Limb (tissue), 2 donors: ENCODE measurements at regions not wholly inside any gene's neighbourhood (a gene's known extent, or its start where the extent isn't known, plus 50 kb on each side); places are given as distances from the start of the nearest gene placed in this dataset.

Experiments used
- DNase-seq, 2 donors: peaks; one replicate each; pipeline ENCODE4 v3.0.0-alpha.2; 2016; ENCODE audit errors: extremely low spot score in 2 of 2

- DNase-seq: no peak
Observed at GRCh38 chr9:23426144-23426543, 399.9 kb downstream of the ELAVL2 start.

GRCh38 chr9:23431459-23431858 is 394.6 kb downstream of the ELAVL2 start:
- no peak for DNase-seq

- no peak for DNase-seq
Observed at GRCh38 chr9:23434654-23435053, 391.4 kb downstream of the ELAVL2 start.

- DNase-seq: no peak
Observed at GRCh38 chr9:23438299-23438907, 387.6 kb downstream of the ELAVL2 start.

- no peak for DNase-seq
Observed at GRCh38 chr9:23441275-23441674, 384.8 kb downstream of the ELAVL2 start.

- DNase-seq: no peak
Observed at GRCh38 chr9:23444658-23445057, 381.4 kb downstream of the ELAVL2 start.

GRCh38 chr9:23447166-23447565 is 378.9 kb downstream of the ELAVL2 start:
- DNase-seq: no peak

GRCh38 chr9:23447944-23448343 is 378.1 kb downstream of the ELAVL2 start:
- no peak for DNase-seq

GRCh38 chr9:23451802-23452418 is 374.1 kb downstream of the ELAVL2 start:
- DNase-seq: no peak

GRCh38 chr9:23464275-23464674 is 361.8 kb downstream of the ELAVL2 start:
- DNase-seq: no peak

GRCh38 chr9:23467276-23467675 is 358.8 kb downstream of the ELAVL2 start:
- DNase-seq: no peak

GRCh38 chr9:23477908-23478307 is 348.1 kb downstream of the ELAVL2 start:
- no peak for DNase-seq

GRCh38 chr9:23483566-23483965 is 342.5 kb downstream of the ELAVL2 start:
- no peak for DNase-seq

- DNase-seq: peak in 1 of 2 donors; percentile 55
Observed at GRCh38 chr9:23492126-23493002, 333.7 kb downstream of the ELAVL2 start.

GRCh38 chr9:23493219-23493618 is 332.8 kb downstream of the ELAVL2 start:
- no peak for DNase-seq

GRCh38 chr9:23496489-23497136 is 329.4 kb downstream of the ELAVL2 start:
- no peak for DNase-seq

GRCh38 chr9:23497137-23497504 is 328.9 kb downstream of the ELAVL2 start:
- no peak for DNase-seq

GRCh38 chr9:23502004-23502403 is 324.0 kb downstream of the ELAVL2 start:
- no peak for DNase-seq

GRCh38 chr9:23522952-23523351 is 303.1 kb downstream of the ELAVL2 start:
- no peak for DNase-seq

GRCh38 chr9:23524607-23525155 is 301.4 kb downstream of the ELAVL2 start:
- no peak for DNase-seq

GRCh38 chr9:23526806-23527205 is 299.2 kb downstream of the ELAVL2 start:
- peak in 1 of 2 donors; percentile 8 for DNase-seq

- DNase-seq: no peak
Observed at GRCh38 chr9:23532282-23532681, 293.8 kb downstream of the ELAVL2 start.
